NCI-H69 (cell line): ENCODE measurements at regions not wholly inside any gene's neighbourhood (a gene's known extent, or its start where the extent isn't known, plus 50 kb on each side); places are given as distances from the start of the nearest gene placed in this dataset.
"Not testable (repeated sequence)": the region's sequence is repeated elsewhere in the genome, so short reads cannot be mapped to it uniquely, and the experiment has no call there.

Experiments
- DNase-seq: peaks from one replicate; lab custom pipeline; 2025; lab: John Stamatoyannopoulos, UW

- no peak for DNase-seq
These were observed 118.9 kb upstream of the TBL1X start for GRCh38 chrX:9345957-9346356.

DNA sequence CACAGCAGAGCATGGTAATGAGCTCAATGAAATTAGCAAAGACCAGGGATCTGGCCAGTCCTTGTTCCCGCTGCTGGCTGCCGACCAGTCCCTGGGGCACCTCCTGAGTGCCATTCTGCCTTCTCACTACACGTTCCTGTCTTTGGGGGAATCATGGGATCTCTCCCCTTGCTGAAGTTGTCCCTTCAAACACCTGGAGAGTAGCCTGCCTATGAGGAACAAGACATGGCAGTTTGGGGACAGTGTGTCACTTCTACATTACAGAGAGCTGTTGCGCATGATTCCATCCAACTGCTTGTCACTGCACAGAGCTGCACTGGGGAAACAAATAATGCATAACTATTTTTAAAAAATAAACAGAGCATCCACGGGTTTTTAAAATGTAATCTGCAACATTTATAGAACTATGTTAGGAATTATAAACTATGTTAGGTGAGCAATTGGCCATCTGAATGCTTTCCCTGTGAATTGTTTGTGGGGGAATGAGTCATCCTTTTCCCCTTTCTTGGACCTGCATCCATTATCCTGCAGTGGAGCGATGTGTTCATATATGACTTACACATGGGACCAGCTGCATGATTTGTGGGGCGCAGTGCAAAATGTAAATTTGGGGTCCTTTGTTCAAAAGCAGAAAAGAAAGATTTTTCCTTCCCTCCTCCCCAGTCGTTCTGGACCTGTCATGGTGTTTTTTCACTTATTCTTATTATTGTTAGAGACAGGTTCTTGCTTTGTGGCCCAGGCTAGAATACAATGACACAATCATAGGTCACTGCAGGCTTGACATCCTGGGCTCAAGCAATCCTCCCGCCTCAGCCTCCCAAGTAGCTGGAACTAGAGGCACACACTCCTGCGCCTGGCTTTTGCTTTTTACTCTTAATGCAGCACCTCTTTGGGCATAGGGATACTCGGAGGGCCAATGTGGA is 115.0 kb upstream of the TBL1X start:
- DNase-seq: no peak

DNA sequence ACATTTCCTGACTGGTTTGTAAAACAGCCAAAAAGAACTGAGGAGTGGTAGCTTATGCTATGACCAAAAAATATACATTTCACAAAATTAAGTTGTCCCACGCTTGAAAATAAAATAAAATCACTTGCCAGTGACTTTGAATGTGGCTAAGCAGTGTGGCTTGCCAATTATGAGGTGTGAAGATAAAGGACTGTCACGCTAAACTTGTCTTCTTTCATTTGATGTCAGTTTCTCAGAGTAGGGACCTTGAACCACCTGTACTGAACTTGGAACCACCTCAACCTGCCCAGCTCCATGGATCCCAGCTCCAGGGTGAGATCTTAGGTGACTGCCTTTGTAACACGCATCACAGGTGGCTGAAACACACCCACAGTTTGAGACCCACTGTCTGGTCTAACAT is 113.7 kb upstream of the TBL1X start:
- DNase-seq: no peak

GRCh38 chrX:9352243-9352642 is 112.6 kb upstream of the TBL1X start:
- DNase-seq: no peak

GRCh38 chrX:9352694-9353411 is 112.0 kb upstream of the TBL1X start:
- no peak for DNase-seq

GRCh38 chrX:9354918-9355317 is 109.9 kb upstream of the TBL1X start:
- DNase-seq: no peak

DNA sequence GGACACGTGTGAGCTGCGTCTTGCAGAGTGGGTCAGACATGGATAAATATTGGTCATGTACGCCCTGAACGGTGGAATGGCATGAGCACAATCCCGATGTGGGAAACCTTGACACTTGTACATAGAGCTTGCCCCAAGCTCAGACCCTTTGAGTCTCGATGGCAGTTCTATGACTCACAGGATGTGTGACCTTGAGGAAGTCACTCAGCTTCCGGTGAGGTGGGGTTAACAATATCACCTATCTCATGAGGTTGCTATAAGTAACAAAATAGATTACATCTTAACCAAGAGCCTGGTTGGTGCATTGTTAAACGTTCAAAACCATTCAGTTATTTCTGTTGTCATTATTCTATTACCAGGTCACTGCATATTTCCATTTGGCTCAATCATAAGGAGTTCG is 109.1 kb upstream of the TBL1X start:
- no peak for DNase-seq

- no peak for DNase-seq
These were observed 108.0 kb upstream of the TBL1X start for GRCh38 chrX:9356846-9357245.

DNA sequence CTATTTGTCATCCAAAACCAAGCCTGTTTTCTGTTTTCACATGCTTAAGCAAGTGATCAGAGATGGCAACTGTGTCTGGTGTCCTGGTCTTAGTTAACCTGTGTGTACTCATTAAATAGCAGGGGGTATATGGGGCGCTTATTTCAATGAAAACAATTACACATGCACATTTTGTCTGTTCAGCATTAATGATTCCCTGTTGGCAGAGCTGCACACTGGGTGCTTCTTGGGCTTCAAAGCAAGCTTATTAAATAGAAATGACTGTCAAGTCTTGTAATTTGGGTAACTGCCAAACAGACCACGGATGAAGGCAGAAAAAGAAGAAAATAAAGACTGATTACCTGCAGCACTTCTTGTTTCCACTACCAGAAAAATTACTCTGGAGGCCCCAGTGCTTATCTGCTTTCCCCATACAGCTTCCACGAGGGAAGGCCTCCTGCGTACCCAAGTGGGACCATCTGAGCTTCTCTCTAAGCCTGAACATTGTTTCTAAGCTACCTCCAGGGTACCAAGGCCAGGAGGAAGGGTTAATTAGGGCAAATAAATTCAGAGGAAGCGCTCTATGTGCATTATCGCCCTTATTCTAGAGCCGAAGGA is 107.2 kb upstream of the TBL1X start:
- peak; percentile 80 for DNase-seq

- no peak for DNase-seq
These were observed 102.4 kb upstream of the TBL1X start for GRCh38 chrX:9362363-9362928.

DNA sequence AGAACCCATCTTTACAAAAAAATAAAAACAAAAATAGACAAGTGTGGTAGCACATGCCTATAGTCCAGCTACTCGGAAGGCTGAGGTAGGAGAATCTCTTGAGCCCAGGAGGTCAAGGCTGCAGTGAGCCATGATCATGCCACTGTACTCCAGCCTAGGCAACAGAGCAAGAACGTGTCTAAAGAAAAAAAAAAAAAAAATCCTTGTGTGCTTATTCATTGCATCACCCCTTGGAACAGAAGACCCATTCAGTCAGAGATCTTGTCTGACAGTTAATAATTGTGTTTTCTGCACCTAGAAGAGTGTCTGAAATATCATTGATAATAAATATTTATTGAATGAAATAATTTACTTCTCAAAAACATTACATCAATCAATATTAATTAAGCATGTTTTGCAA is 97.4 kb upstream of the TBL1X start:
- DNase-seq: no peak

GRCh38 chrX:9368262-9368661 is 96.6 kb upstream of the TBL1X start:
- DNase-seq: no peak

DNA sequence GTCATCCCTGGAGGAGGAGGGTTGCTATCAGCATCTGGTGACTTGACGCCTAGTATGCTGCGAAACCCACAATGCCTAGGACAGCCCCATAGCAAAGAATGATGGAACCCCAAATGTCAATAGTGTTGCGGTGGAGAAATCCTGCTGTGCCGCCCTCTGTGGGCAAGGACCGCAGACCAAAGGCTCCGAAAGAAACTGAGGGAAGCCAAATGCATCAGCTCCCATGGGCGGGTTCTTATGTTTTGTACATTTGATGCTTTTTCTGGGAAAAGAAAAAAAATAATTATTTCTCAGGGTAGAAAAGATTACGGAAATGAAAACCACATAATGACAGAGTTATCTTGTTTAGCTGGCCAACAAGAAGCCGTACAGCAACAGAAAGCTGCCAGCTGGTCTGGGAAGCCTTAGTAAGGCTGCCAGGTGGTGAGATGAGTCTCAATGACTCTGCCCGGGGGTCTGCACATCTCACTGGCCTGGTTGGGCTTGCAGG is 95.0 kb upstream of the TBL1X start:
- DNase-seq: no peak

DNA sequence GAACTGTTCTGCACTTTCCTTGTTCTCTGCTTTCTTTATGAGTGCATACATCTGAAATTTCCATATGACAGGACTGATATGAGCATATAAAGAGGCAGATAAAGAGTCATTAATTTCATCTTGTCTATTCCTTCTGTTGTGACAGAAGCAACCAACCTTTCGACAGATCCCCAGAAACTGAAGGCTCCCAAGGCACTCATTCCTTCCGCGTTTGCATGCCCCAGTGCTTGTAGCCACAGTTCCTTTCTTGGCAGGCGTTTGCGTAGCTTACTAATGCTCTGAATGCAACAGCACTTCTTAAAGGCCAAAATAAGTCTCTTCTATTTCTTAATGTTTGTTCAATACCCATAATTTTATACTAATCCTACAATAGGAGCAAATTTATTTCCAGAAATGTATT is 94.0 kb upstream of the TBL1X start:
- DNase-seq: no peak

- no peak for DNase-seq
These were observed 92.0 kb upstream of the TBL1X start for GRCh38 chrX:9372866-9373265.

GRCh38 chrX:9373789-9374188 is 91.1 kb upstream of the TBL1X start:
- no peak for DNase-seq

- no peak for DNase-seq
These were observed 90.3 kb upstream of the TBL1X start for GRCh38 chrX:9374555-9374954.

DNA sequence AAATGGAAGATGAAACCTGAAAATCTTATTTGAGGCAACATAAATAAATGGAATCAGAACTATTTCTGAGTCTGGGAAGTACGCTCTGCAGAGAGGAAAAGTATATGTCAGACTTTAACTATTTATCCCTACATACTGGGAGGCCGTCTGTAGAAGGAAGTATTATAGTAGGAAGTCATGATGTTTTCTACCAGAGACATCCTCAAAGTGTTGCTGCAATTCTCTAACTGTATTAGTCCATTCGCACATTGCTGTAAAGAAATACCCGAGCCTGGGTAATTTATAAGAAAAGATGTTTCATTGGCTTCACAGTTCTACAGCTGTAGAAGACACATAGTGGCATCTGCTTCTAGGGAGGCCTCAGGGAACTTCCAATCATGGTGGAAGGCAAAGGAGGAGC is 88.7 kb upstream of the TBL1X start:
- DNase-seq: no peak

GRCh38 chrX:9377216-9377615 is 87.6 kb upstream of the TBL1X start:
- not testable (repeated sequence) for DNase-seq

GRCh38 chrX:9378980-9379696 is 85.7 kb upstream of the TBL1X start:
- DNase-seq: peak; percentile 27

GRCh38 chrX:9379697-9380551 is 84.9 kb upstream of the TBL1X start:
- DNase-seq: peak; percentile 48
